ENCODE measurements at regions not wholly inside any gene's neighbourhood (a gene's known extent, or its start where the extent isn't known, plus 50 kb on each side); places are given as distances from the start of the nearest gene placed in this dataset.

DNA sequence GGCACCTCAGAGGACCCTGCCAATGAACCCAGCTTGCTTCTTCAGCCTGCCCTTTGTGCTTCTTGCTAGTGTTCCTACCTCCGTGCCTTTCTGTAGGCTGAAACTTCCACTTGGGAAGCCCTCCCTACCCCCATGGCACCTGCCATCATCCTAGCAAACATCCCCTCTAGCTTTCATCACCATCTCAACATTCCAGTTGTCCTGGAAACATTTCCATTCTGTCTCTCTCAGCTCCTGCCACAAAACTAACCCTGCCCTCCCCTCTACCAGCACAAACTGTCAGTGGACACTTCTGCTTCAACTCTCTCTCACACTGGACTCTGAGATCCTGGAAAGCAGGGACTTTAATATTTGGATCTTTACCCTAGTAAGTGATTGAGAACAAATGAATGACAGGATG lies 525.8 kb upstream of the TENM4 start:
- Histone ChIP-seq H3K36me3 (ENCODE audit: control insufficient read depth, insufficient read depth, low read length) (no peaks in the 10 kb centered on the region), H4K91ac (ENCODE audit: insufficient read depth, low read depth, low read length) (no peak overlapping the region), H3K9me3 (ENCODE audit: control insufficient read depth, insufficient read depth, low read length) (no peaks in the 10 kb centered on the region), H2AK9ac (replicated peaks; ENCODE audit: low read depth, low read length, poor library complexity) (no peak overlapping the region), H3K79me1 (ENCODE audit: low read depth in 1 of 2, low read length in 2 of 2) (no peaks in the 10 kb centered on the region), H3K9ac (ENCODE audit: low read depth, low read length) (no peak overlapping the region), H2BK15ac (ENCODE audit: low read depth, low read length) (no peak overlapping the region), H3K4me2 (ENCODE audit: low read depth, low read length) (no peak overlapping the region), H3K4me1 (ENCODE audit: control insufficient read depth, insufficient read depth, low read length) (no peaks in the 10 kb centered on the region), H4K8ac (ENCODE audit: low read depth in 2 of 2, low read length in 2 of 2) (no peak overlapping the region), H3K23ac (ENCODE audit: low read depth, low read length) (no peak overlapping the region), H2BK120ac (ENCODE audit: low read depth, low read length) (no peak overlapping the region), H2BK20ac (ENCODE audit: low read depth, low read length) (no peak overlapping the region), H4K20me1 (ENCODE audit: insufficient read depth, low read length) (no peaks in the 10 kb centered on the region), H3K14ac (replicated peaks; ENCODE audit: low read depth, low read length) (no peak overlapping the region), H2AFZ (replicated peaks; ENCODE audit: low read length, poor library complexity) (no peak overlapping the region), H3K18ac (ENCODE audit: low read depth, low read length) (no peak overlapping the region), H2BK5ac (ENCODE audit: low read depth, low read length, poor library complexity, severe bottlenecking) (no peak overlapping the region), H3K27ac (ENCODE audit: insufficient read depth, low read length) (no peak overlapping the region), H4K5ac (ENCODE audit: low read depth, low read length) (no peak overlapping the region), H3K4ac (ENCODE audit: low read depth, low read length) (no peak overlapping the region), H3K4me3 (ENCODE audit: insufficient read depth, low read depth, low read length) (no peak overlapping the region), H2AK5ac (ENCODE audit: low read depth, low read length) (no peak overlapping the region), H3K9me1 (ENCODE audit: insufficient read depth, low read length) (no peaks in the 10 kb centered on the region), H3K27me3 (ENCODE audit: control insufficient read depth, insufficient read depth, low read length) (peaks cover 1% of the 10 kb centered on the region; the same call in 1 of the 2 replicates), H3K56ac (ENCODE audit: extremely low read depth, insufficient read depth, low read length) (no peak overlapping the region)
- ChIA-PET CTCF (interaction anchor here (0.6 kb wide), 1 partner anchor 126 kb away, joined by 3 read pairs; no protein-coding TSS in a partner anchor), POLR2A (ENCODE audit: unreplicated experiment) (no interaction called here)
- dilution Hi-C loops (cut with HindIII; ENCODE audit: low sequenced_read_pairs, unreplicated experiment): no loop called here
- no peak for ATAC-seq (ENCODE audit: low read depth)
- 25% methylated on average over 1 of the region's 1 CpG; no CpG with 5 or more reads in 1 of the 2 experiments for WGBS, 2 experiments (ENCODE audit: extremely low coverage in 2 of 2, insufficient read length in 1 of 2)
- DNase-seq: no peak
- intact Hi-C loops (cut with micrococcal nuclease): no loop called here
- TF ChIP-seq RCOR1 (IDR thresholded peaks at IDR 0.05; ENCODE audit: insufficient replicate concordance, low read length) (no peak), NFE2L2 (IDR thresholded peaks at IDR 0.05; ENCODE audit: low read depth, low read length) (no peak), RAD21 (IDR thresholded peaks at IDR 0.05; ENCODE audit: low read length) (no peak), POLR2A (IDR thresholded peaks at IDR 0.05; ENCODE audit: low read depth, low read length) (no peak), MXI1 (IDR thresholded peaks at IDR 0.05; ENCODE audit: borderline replicate concordance, low read depth, low read length) (no peak), MAZ (IDR thresholded peaks at IDR 0.05; ENCODE audit: borderline replicate concordance, low read depth, low read length) (no peak), FOS (IDR thresholded peaks at IDR 0.05; ENCODE audit: low read depth, low read length) (no peak), BHLHE40 (IDR thresholded peaks at IDR 0.05; ENCODE audit: low read depth, low read length) (no peak), CEBPB (IDR thresholded peaks at IDR 0.05; ENCODE audit: low read depth, low read length) (no peak), CHD1 (IDR thresholded peaks at IDR 0.05; ENCODE audit: low read depth, low read length) (no peak), SMC3 (IDR thresholded peaks at IDR 0.05; ENCODE audit: low read depth, low read length) (no peak), RFX5 (IDR thresholded peaks at IDR 0.05; ENCODE audit: low read depth, low read length) (no peak), MAFK (IDR thresholded peaks at IDR 0.05; ENCODE audit: low read depth, low read length) (no peak)
- TF ChIP-seq, protein P1, sequence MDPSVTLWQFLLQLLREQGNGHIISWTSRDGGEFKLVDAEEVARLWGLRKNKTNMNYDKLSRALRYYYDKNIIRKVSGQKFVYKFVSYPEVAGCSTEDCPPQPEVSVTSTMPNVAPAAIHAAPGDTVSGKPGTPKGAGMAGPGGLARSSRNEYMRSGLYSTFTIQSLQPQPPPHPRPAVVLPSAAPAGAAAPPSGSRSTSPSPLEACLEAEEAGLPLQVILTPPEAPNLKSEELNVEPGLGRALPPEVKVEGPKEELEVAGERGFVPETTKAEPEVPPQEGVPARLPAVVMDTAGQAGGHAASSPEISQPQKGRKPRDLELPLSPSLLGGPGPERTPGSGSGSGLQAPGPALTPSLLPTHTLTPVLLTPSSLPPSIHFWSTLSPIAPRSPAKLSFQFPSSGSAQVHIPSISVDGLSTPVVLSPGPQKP (IDR thresholded peaks at IDR 0.05; ENCODE audit: borderline replicate concordance, low read depth, low read length): no peak
- TF ChIP-seq, protein P2, sequence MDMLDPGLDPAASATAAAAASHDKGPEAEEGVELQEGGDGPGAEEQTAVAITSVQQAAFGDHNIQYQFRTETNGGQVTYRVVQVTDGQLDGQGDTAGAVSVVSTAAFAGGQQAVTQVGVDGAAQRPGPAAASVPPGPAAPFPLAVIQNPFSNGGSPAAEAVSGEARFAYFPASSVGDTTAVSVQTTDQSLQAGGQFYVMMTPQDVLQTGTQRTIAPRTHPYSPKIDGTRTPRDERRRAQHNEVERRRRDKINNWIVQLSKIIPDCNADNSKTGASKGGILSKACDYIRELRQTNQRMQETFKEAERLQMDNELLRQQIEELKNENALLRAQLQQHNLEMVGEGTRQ (IDR thresholded peaks at IDR 0.05; ENCODE audit: low read depth, low read length): no peak
- TF ChIP-seq, protein P3, sequence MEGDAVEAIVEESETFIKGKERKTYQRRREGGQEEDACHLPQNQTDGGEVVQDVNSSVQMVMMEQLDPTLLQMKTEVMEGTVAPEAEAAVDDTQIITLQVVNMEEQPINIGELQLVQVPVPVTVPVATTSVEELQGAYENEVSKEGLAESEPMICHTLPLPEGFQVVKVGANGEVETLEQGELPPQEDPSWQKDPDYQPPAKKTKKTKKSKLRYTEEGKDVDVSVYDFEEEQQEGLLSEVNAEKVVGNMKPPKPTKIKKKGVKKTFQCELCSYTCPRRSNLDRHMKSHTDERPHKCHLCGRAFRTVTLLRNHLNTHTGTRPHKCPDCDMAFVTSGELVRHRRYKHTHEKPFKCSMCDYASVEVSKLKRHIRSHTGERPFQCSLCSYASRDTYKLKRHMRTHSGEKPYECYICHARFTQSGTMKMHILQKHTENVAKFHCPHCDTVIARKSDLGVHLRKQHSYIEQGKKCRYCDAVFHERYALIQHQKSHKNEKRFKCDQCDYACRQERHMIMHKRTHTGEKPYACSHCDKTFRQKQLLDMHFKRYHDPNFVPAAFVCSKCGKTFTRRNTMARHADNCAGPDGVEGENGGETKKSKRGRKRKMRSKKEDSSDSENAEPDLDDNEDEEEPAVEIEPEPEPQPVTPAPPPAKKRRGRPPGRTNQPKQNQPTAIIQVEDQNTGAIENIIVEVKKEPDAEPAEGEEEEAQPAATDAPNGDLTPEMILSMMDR (conservative IDR thresholded peaks at IDR 0.05; ENCODE audit: low read depth, low read length): no peak
- BruUV-seq (replicated peaks): no TSS peak
- in situ Hi-C loops (cut with MboI; ENCODE audit: low sequenced_read_pairs): no loop called here
